ENCODE measurements at regions not wholly inside any gene's neighbourhood (a gene's known extent, or its start where the extent isn't known, plus 50 kb on each side); places are given as distances from the start of the nearest gene placed in this dataset.

DNA sequence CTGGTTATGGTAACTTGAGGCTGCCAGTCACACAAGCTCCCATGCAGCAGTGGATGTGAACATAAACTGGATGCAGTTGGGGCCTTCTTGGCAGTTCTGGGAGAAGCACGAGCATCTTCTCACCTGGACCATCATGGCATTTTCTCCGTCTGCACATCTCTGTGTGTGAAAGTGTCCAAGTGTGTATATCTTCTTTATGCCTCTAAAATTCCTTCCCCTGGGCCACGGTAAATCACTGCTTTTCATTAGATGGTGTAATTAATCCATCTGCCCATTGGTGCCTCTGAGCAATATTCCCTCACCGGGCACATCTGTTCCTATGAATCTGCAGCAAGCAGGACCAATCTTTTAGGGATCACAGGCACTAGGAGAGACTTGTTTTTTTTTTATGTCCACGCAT, 138.0 kb downstream of the MAP3K7 start:
- no peak for TF ChIP-seq CTCF (conservative IDR thresholded peaks at IDR 0.05; ENCODE audit: low read depth, low read length)
- no peak for TF ChIP-seq EZH2 (IDR thresholded peaks at IDR 0.05; ENCODE audit: borderline replicate concordance, low read depth, low read length, poor library complexity, severe bottlenecking)
